ENCODE measurements at regions not wholly inside any gene's neighbourhood (a gene's known extent, or its start where the extent isn't known, plus 50 kb on each side); places are given as distances from the start of the nearest gene placed in this dataset.

- TF ChIP-seq CTCF (conservative IDR thresholded peaks at IDR 0.05; ENCODE audit: low read depth, low read length) = no peak
- TF ChIP-seq EZH2 (IDR thresholded peaks at IDR 0.05; ENCODE audit: borderline replicate concordance, low read depth, low read length, poor library complexity, severe bottlenecking) = no peak
Measured at GRCh38 chr19:30309905-30310601, 62.1 kb upstream of the ZNF536 start.
